ENCODE measurements at regions not wholly inside any gene's neighbourhood (a gene's known extent, or its start where the extent isn't known, plus 50 kb on each side); places are given as distances from the start of the nearest gene placed in this dataset.

DNA sequence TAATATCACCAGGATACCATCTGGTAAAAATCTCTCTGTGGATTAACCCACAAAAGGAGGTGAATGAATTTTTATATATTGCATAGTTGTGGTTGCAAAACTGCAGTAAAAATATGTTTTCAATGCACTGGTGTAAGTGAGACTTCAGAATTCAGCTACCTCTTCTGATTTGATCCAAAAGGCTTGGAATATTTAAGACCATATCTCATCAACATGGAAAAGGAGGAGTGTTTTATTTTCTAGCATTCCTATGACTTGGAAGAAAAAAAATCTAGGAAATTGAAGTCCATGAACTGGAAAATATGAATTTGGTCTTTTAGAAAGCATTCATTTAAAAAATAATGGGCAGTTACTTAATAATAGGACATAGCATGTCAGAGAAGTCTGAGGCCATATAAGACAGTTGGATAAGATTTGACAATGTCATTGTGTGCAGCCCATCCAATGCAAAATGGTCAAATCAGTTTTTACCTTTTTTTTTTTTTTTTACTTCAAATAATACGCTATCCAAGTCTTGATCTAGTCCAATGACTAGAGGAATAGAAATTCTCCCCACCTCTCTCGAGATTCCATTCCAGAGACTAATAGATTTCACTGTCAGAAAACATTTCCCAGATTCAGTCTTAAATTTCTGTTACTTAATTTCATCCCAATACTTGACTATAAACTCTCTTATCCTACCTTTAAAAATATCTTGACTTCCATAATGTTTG is 364.9 kb upstream of the PMFBP1 start:
- intact Hi-C loops (cut with DNase I): no loop called here
- TF ChIP-seq EP300 (IDR thresholded peaks at IDR 0.05): no peak
- TF ChIP-seq, protein P1, sequence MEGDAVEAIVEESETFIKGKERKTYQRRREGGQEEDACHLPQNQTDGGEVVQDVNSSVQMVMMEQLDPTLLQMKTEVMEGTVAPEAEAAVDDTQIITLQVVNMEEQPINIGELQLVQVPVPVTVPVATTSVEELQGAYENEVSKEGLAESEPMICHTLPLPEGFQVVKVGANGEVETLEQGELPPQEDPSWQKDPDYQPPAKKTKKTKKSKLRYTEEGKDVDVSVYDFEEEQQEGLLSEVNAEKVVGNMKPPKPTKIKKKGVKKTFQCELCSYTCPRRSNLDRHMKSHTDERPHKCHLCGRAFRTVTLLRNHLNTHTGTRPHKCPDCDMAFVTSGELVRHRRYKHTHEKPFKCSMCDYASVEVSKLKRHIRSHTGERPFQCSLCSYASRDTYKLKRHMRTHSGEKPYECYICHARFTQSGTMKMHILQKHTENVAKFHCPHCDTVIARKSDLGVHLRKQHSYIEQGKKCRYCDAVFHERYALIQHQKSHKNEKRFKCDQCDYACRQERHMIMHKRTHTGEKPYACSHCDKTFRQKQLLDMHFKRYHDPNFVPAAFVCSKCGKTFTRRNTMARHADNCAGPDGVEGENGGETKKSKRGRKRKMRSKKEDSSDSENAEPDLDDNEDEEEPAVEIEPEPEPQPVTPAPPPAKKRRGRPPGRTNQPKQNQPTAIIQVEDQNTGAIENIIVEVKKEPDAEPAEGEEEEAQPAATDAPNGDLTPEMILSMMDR (IDR thresholded peaks at IDR 0.05): no peak
- no peak for DNase-seq
- Histone ChIP-seq H3K27me3 (no peaks in the 10 kb centered on the region), H3K9me3 (no peaks in the 10 kb centered on the region), H3K4me3 (no peak overlapping the region), H3K36me3 (no peaks in the 10 kb centered on the region), H3K4me1 (ENCODE audit: insufficient read depth) (peaks cover 2% of the 10 kb centered on the region), H3K27ac (no peak overlapping the region)
- 90 to 93% (median 91%) methylated on average over 2 of the region's 2 CpGs for WGBS, 3 donors

DNA sequence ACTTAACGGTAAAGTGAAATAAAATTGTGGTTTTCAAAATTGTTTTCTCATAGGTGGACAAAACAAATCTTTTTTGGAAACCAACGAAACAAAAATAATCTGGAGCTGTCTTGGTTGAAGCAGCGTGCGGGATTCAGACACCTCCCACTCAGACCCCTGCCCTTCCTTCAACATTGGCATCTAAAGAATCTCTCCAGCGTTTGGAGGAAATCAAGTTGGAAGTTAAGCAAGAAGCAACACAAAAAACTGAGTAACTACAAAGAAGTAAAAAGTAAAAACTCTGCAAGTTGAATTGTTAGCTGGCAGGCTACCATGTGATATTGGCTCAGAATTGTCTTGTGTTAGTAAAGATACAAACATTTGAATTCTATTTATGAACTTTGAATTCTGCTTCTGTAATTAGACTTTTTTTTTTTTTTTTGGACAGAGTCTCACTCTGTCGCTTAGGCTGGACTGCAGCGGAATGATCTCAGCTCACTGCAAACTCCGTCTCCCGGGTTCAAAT is 361.0 kb upstream of the PMFBP1 start:
- no peak overlapping the region for H3K27ac ChIP-seq
- H3K27me3 ChIP-seq: no peaks in the 10 kb centered on the region
- H3K4me1 ChIP-seq (ENCODE audit: insufficient read depth): peaks cover 2% of the 10 kb centered on the region
- intact Hi-C loops (cut with DNase I): no loop called here
- H3K9me3 ChIP-seq: no peaks in the 10 kb centered on the region
- H3K36me3 ChIP-seq: no peaks in the 10 kb centered on the region
- TF ChIP-seq POLR2A (IDR thresholded peaks at IDR 0.05) (no peak), EP300 (IDR thresholded peaks at IDR 0.05) (no peak)
- TF ChIP-seq, protein P1 (IDR thresholded peaks at IDR 0.05): no peak
- DNase-seq: no peak
- 10 to 22% (median 11%) methylated on average over 9 of the region's 9 CpGs for WGBS, 3 donors
- no peak overlapping the region for H3K4me3 ChIP-seq

DNA sequence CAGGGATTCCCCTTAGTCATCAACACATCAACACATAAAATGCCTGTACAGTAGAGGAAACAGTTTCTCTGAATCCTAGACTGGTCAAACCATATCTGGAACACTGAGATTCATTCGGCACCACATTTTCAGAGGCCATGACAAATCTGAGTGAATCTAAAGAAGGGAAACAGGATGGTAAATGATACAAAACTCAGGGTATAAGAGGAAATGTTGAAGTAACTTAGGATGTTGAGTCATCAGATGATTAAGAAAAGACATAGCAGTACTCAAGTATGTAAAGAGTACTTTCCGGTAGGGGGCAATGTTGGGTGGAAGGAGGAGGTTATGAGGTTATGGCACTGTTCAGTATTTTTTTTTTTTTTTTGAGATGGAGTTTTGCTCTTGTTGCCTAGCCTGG is 358.5 kb upstream of the PMFBP1 start:
- no peaks in the 10 kb centered on the region for H3K36me3 ChIP-seq
- no peaks in the 10 kb centered on the region for H3K9me3 ChIP-seq
- H3K27ac ChIP-seq: no peak overlapping the region
- no peak for DNase-seq
- no peaks in the 10 kb centered on the region for H3K27me3 ChIP-seq
- no peak overlapping the region for H3K4me3 ChIP-seq
- H3K4me1 ChIP-seq (ENCODE audit: insufficient read depth): peaks cover 2% of the 10 kb centered on the region
- TF ChIP-seq, protein P1 (IDR thresholded peaks at IDR 0.05): no peak
- TF ChIP-seq EP300 (IDR thresholded peaks at IDR 0.05): no peak
- intact Hi-C loops (cut with DNase I): no loop called here
- WGBS, 3 donors: 86 to 96% (median 95%) methylated on average over 2 of the region's 2 CpGs

DNA sequence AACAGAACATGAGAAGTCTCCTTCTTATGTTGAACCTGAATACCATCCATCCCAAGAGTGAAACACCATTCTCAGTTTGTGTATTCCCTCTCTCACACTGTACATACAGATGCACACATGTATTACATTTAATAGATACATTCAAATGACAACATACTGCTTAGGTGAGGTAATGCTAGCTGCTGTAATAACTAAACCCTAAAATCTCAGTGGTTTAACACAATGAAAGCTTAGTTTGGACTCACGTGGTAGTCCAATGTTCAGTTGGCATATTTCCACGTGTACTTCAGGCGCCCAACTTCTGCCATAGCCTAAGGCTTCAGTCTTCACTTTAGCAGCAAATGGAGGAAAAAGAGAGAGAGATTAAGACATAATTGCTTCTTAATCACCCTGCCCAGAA is 351.1 kb upstream of the PMFBP1 start:
- TF ChIP-seq, protein P1 (IDR thresholded peaks at IDR 0.05): no peak
- no peak for TF ChIP-seq POLR2A (IDR thresholded peaks at IDR 0.05)
- TF ChIP-seq EP300 (IDR thresholded peaks at IDR 0.05): no peak
- H3K27me3 ChIP-seq: no peaks in the 10 kb centered on the region
- no peak overlapping the region for H3K4me3 ChIP-seq
- peaks cover 0 to 4% of the 10 kb centered on the region in 2 donors for H3K9me3 ChIP-seq
- no peaks in the 10 kb centered on the region for H3K36me3 ChIP-seq
- 94 to 97% (median 96%) methylated on average over 3 of the region's 3 CpGs for WGBS, 3 donors
- no peak for DNase-seq
- intact Hi-C loops (cut with DNase I): no loop called here
- H3K4me1 ChIP-seq (ENCODE audit: insufficient read depth): no peaks in the 10 kb centered on the region
- no peak overlapping the region for H3K27ac ChIP-seq
